ENCODE measurements at regions not wholly inside any gene's neighbourhood (a gene's known extent, or its start where the extent isn't known, plus 50 kb on each side); places are given as distances from the start of the nearest gene placed in this dataset.

- WGBS (ENCODE audit: low lambda C conversion rate) = 52% methylated on average over 7 of the region's 7 CpGs
- ATAC-seq = no peak
Measured at GRCh38 chr9:95788021-95788420, 87.5 kb upstream of the ERCC6L2 start.

More at GRCh38 chr9:95788021-95788420, 87.5 kb upstream of the ERCC6L2 start:
- FAIRE-seq (no peak), DNase-seq (ENCODE audit: low spot score) (no peak)
- ChIA-PET CTCF (ENCODE audit: low intra/inter-chr PET ratio, low total read pairs) (no interaction called here), POLR2A (no interaction called here)
- Histone ChIP-seq H3K79me2 (ENCODE audit: insufficient read depth, low read length) (no peaks in the 10 kb centered on the region), H3K4me1 (ENCODE audit: insufficient read depth, low read length) (peaks cover 40% of the 10 kb centered on the region), H4K20me1 (ENCODE audit: insufficient read depth, low read length) (no peaks in the 10 kb centered on the region), H2AFZ (ENCODE audit: low read length) (no peak overlapping the region), H3K36me3 (replicated peaks in 1 of 2; ENCODE audit: control insufficient read depth in 1 of 2, insufficient read depth in 2 of 2, low read length in 2 of 2) (no peaks in the 10 kb centered on the region), H3K4me3 (replicated peaks in 1 of 3; ENCODE audit: insufficient read depth in 1 of 3, low read depth in 2 of 3, low read length in 3 of 3) (no peak overlapping the region), H3K9me3 (ENCODE audit: low read length) (no peaks in the 10 kb centered on the region), H3K4me2 (ENCODE audit: low read depth, low read length) (no peak overlapping the region), H3K27me3 (ENCODE audit: control insufficient read depth in 1 of 2, insufficient read depth in 2 of 2, low read length in 2 of 2) (peaks cover 0 to 6% of the 10 kb centered on the region in 2 experiments; a peak in 3 of 5 replicates), H3K9ac (ENCODE audit: insufficient read depth, low read depth, low read length) (no peak overlapping the region), H3K27ac (ENCODE audit: extremely low read length, insufficient read depth, low read length) (no peak overlapping the region)
- no TSS peak for BruUV-seq (replicated peaks)
- in situ Hi-C loops (cut with HindIII; ENCODE audit: extremely low pct_ligation_motif_present, low pct_unique_long_range_greater_than_20kb) (no loop called here), intact Hi-C loops (cut with micrococcal nuclease; ENCODE audit: unreplicated experiment) (no loop called here)
- TF ChIP-seq FOXA1 (IDR thresholded peaks at IDR 0.05) (no peak), FOXA1 (CRISPR knock-in tag; IDR thresholded peaks at IDR 0.05) (no peak), ZZZ3 (CRISPR knock-in tag; IDR thresholded peaks at IDR 0.05; ENCODE audit: borderline replicate concordance) (no peak), ZBTB21 (CRISPR knock-in tag; IDR thresholded peaks at IDR 0.05) (no peak), REST (IDR thresholded peaks at IDR 0.05; ENCODE audit: borderline replicate concordance in 1 of 2, low read depth in 1 of 2, low read length in 2 of 2) (no peak), ZBTB2 (CRISPR knock-in tag; IDR thresholded peaks at IDR 0.05; ENCODE audit: low read depth) (no peak), EHMT2 (IDR thresholded peaks at IDR 0.05; ENCODE audit: borderline replicate concordance, low read depth, low read length) (no peak), CENPBD1 (CRISPR knock-in tag; IDR thresholded peaks at IDR 0.05; ENCODE audit: borderline replicate concordance, low read depth) (no peak), ZNF337 (CRISPR knock-in tag; IDR thresholded peaks at IDR 0.05; ENCODE audit: borderline replicate concordance, low read depth) (no peak), ZNF543 (CRISPR knock-in tag; IDR thresholded peaks at IDR 0.05) (no peak), AHR (CRISPR knock-in tag; IDR thresholded peaks at IDR 0.05) (no peak), PAXIP1 (CRISPR knock-in tag; conservative IDR thresholded peaks at IDR 0.05) (no peak), ISX (CRISPR knock-in tag; conservative IDR thresholded peaks at IDR 0.05) (no peak)

All from HepG2 (cell line).